ENCODE measurements at regions not wholly inside any gene's neighbourhood (a gene's known extent, or its start where the extent isn't known, plus 50 kb on each side); places are given as distances from the start of the nearest gene placed in this dataset.

- Mint-ChIP-seq H3K9me3 (peaks cover 11% of the 10 kb centered on the region), H3K36me3 (ENCODE audit: low read depth) (no peaks in the 10 kb centered on the region), H3K4me1 (ENCODE audit: low read depth) (peaks cover 67% of the 10 kb centered on the region), H3K27me3 (ENCODE audit: low read depth) (no peaks in the 10 kb centered on the region), H3K4me3 (ENCODE audit: low read depth) (no peak overlapping the region), H3K27ac (no peak overlapping the region)
- no peak for DNase-seq (ENCODE audit: low spot score)
- intact Hi-C loops (cut with micrococcal nuclease): loop anchor here (5.0 to 10.0 kb wide), 5 partner anchors 64 to 266 kb away; no protein-coding TSS in a partner anchor
Measured at GRCh38 chr14:97723351-97723750, 926.2 kb downstream of the VRK1 start.

DNA sequence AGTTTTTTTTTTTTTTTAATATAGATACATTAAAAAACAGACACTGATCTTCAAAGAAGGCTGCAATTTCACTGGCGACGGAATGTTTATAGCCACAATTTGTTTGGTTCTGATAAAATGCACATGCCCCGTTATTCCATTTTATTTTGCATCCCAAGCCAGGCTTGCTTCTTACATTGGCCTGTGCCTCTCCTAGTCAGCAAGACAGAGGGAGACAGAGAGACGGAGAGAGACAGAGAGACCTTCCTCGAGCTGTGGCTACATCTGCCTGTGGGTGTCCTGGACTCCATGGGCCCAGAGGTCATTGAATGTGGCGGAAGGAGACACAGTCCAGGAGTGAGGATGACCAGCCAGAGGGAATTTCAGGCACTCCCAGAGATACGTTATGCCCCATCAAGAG is 926.6 kb downstream of the VRK1 start:
- no peaks in the 10 kb centered on the region for H3K36me3 Mint-ChIP-seq (ENCODE audit: low read depth)
- no peak for DNase-seq (ENCODE audit: low spot score)
- intact Hi-C loops (cut with micrococcal nuclease): loop anchor here (2.0 to 10.0 kb wide), 7 partner anchors 17 to 451 kb away; no protein-coding TSS in a partner anchor
- peak overlapping the region; percentile 95 for H3K27ac Mint-ChIP-seq
- H3K4me3 Mint-ChIP-seq (ENCODE audit: low read depth): peak overlapping the region; percentile 72
- H3K27me3 Mint-ChIP-seq (ENCODE audit: low read depth): no peaks in the 10 kb centered on the region
- H3K4me1 Mint-ChIP-seq (ENCODE audit: low read depth): peaks cover 63% of the 10 kb centered on the region
- peaks cover 11% of the 10 kb centered on the region for H3K9me3 Mint-ChIP-seq

DNA sequence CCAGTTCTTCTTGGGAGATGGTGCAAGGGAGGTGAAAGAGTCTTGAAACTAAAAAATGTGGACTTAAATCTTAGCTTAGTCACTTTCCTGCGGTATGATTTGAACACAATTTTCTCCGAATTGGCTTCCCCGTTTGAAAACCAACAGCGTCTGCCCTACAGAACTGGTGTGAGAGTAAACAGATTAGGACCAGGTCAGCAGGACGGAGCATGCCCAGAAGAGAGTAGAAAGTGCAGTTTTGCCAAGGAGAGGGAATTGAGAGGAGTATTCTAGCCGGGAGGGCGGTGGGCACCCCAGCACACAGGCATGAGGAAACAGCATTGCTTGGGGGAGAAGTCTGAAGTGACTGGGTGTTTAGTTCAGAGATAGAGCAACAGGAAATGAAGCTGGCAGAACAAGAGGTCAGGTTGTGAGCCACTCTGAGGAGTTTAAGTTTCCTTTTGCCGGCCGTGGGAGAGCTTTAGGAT is 927.1 kb downstream of the VRK1 start:
- Mint-ChIP-seq H3K4me3 (ENCODE audit: low read depth) (peak overlapping the region; percentile 72), H3K27ac (peak overlapping the region; percentile 95)
- intact Hi-C loops (cut with micrococcal nuclease): loop anchor here (2.0 to 10.0 kb wide), 7 partner anchors 17 to 451 kb away; no protein-coding TSS in a partner anchor

GRCh38 chr14:97726676-97727075 is 929.5 kb downstream of the VRK1 start:
- intact Hi-C loops (cut with micrococcal nuclease): loop anchor here (10.0 kb wide), 1 partner anchor 248 kb away; no protein-coding TSS in a partner anchor
- Mint-ChIP-seq H3K4me3 (ENCODE audit: low read depth) (no peak overlapping the region), H3K27me3 (ENCODE audit: low read depth) (no peaks in the 10 kb centered on the region), H3K27ac (no peak overlapping the region), H3K36me3 (ENCODE audit: low read depth) (no peaks in the 10 kb centered on the region), H3K9me3 (peaks cover 9% of the 10 kb centered on the region), H3K4me1 (ENCODE audit: low read depth) (peaks cover 48% of the 10 kb centered on the region)
- no peak for DNase-seq (ENCODE audit: low spot score)

More for the DNA sequence above, 927.1 kb downstream of the VRK1 start:
- DNase-seq (ENCODE audit: low spot score): peak; percentile 31
- no peaks in the 10 kb centered on the region for H3K27me3 Mint-ChIP-seq (ENCODE audit: low read depth)
- peaks cover 12% of the 10 kb centered on the region for H3K9me3 Mint-ChIP-seq
- peaks cover 58% of the 10 kb centered on the region for H3K4me1 Mint-ChIP-seq (ENCODE audit: low read depth)
- no peaks in the 10 kb centered on the region for H3K36me3 Mint-ChIP-seq (ENCODE audit: low read depth)

GRCh38 chr14:97730706-97731105 is 933.5 kb downstream of the VRK1 start:
- intact Hi-C loops (cut with micrococcal nuclease): no loop called here
- Mint-ChIP-seq H3K36me3 (ENCODE audit: low read depth) (no peaks in the 10 kb centered on the region), H3K4me1 (ENCODE audit: low read depth) (peaks cover 19% of the 10 kb centered on the region), H3K9me3 (peaks cover 5% of the 10 kb centered on the region), H3K27me3 (ENCODE audit: low read depth) (no peaks in the 10 kb centered on the region), H3K27ac (no peak overlapping the region), H3K4me3 (ENCODE audit: low read depth) (no peak overlapping the region)
- DNase-seq (ENCODE audit: low spot score): no peak

DNA sequence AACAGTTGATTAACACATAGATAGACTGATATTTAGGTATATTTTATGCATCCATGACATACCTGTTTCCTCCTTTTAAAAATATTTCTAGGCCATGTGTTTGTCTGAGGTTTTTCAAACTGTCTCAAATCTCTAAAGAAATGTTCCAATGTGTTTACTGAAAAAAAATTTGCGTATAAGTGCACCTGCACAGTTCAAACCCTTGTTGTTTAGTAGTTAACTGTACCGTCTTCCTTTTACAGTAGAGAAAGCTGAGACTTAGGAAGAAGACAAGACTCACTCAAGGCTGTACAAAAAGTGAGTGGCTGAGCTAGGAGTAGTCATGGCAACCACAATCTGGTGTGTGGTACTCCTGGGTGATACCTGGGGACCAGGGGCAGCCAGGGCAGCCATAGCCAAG is 934.6 kb downstream of the VRK1 start:
- Mint-ChIP-seq H3K4me1 (ENCODE audit: low read depth) (peaks cover 10% of the 10 kb centered on the region), H3K27me3 (ENCODE audit: low read depth) (no peaks in the 10 kb centered on the region), H3K4me3 (ENCODE audit: low read depth) (no peak overlapping the region), H3K9me3 (peaks cover 5% of the 10 kb centered on the region), H3K36me3 (ENCODE audit: low read depth) (no peaks in the 10 kb centered on the region), H3K27ac (no peak overlapping the region)
- intact Hi-C loops (cut with micrococcal nuclease): no loop called here
- DNase-seq (ENCODE audit: low spot score): no peak

DNA sequence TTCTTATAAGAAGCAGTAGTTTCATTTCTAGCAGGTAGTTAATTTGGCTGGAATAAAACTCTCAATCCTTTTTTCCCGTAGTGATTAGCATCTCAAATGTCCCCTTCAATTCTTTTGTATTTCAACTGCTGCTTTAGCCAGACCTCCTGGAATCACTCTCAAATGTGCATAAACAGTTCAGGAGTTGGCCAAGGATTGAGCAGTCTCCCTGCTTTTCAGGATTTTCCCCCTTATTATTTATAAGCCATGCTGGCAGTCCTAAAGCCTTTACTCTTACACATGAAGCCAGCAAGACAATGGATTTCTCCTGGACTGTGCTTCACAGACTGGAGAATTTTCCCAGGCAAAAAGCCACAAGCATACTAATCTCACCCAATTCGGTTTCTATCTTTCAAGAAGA is 950.1 kb downstream of the VRK1 start:
- Mint-ChIP-seq H3K9me3 (peaks cover 3% of the 10 kb centered on the region), H3K27me3 (ENCODE audit: low read depth) (no peaks in the 10 kb centered on the region), H3K27ac (no peak overlapping the region), H3K36me3 (ENCODE audit: low read depth) (no peaks in the 10 kb centered on the region), H3K4me1 (ENCODE audit: low read depth) (no peaks in the 10 kb centered on the region), H3K4me3 (ENCODE audit: low read depth) (no peak overlapping the region)
- DNase-seq (ENCODE audit: low spot score): no peak
- intact Hi-C loops (cut with micrococcal nuclease): no loop called here

DNA sequence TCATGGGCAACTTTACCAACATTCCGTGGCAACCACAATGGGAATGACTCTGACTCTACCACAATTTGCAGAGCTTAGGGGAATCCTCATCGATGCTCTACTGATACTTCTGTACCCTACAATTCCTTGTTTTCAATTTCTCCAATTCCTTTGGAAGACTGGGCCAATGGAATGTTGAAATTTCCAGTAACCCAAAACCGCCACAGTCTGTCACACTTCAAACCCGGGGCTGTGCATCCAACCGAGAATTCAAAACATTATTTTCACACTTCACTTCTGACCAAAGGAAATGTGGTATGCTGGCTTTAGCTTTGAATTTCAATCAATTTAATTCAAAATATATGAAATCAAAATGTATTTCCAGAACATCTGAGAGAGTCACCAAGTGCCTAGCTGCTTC is 951.4 kb downstream of the VRK1 start:
- Mint-ChIP-seq H3K27ac (no peak overlapping the region), H3K9me3 (no peaks in the 10 kb centered on the region), H3K4me1 (ENCODE audit: low read depth) (no peaks in the 10 kb centered on the region), H3K36me3 (ENCODE audit: low read depth) (no peaks in the 10 kb centered on the region), H3K27me3 (ENCODE audit: low read depth) (no peaks in the 10 kb centered on the region), H3K4me3 (ENCODE audit: low read depth) (no peak overlapping the region)
- no peak for DNase-seq (ENCODE audit: low spot score)
- intact Hi-C loops (cut with micrococcal nuclease): no loop called here

DNA sequence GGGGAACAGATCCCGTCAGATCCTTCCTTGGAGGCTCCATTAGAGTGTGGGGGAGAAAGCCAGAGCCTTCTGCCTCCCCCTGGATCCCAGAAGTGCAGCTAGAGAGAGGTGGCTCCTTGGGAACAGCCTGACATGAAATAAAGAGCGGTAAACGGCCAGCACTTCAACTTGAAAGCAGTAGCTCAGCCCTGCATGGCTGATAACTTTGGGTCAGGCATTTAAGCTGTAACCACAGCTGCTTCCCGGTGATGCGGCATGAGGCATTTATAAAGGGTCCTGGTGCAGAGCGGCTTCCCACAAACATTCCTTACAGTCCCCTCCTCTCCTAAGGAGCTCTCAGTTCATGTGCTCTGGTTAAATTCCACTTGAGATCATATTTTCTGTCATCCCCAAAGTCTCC is 960.3 kb downstream of the VRK1 start:
- peaks cover 9% of the 10 kb centered on the region for H3K4me1 Mint-ChIP-seq (ENCODE audit: low read depth)

GRCh38 chr14:97760050-97760449 is 962.9 kb downstream of the VRK1 start:
- H3K9me3 Mint-ChIP-seq: no peaks in the 10 kb centered on the region
- H3K27ac Mint-ChIP-seq: no peak overlapping the region
- no peak overlapping the region for H3K4me3 Mint-ChIP-seq (ENCODE audit: low read depth)
- H3K4me1 Mint-ChIP-seq (ENCODE audit: low read depth): peaks cover 12% of the 10 kb centered on the region
- H3K27me3 Mint-ChIP-seq (ENCODE audit: low read depth): peaks cover 1% of the 10 kb centered on the region
- no peak for DNase-seq (ENCODE audit: low spot score)
- H3K36me3 Mint-ChIP-seq (ENCODE audit: low read depth): no peaks in the 10 kb centered on the region
- intact Hi-C loops (cut with micrococcal nuclease): no loop called here

More for the DNA sequence above, 960.3 kb downstream of the VRK1 start:
- intact Hi-C loops (cut with micrococcal nuclease): no loop called here
- DNase-seq (ENCODE audit: low spot score): no peak
- no peaks in the 10 kb centered on the region for H3K36me3 Mint-ChIP-seq (ENCODE audit: low read depth)
- H3K4me3 Mint-ChIP-seq (ENCODE audit: low read depth): no peak overlapping the region
- no peaks in the 10 kb centered on the region for H3K9me3 Mint-ChIP-seq
- no peak overlapping the region for H3K27ac Mint-ChIP-seq
- H3K27me3 Mint-ChIP-seq (ENCODE audit: low read depth): peaks cover 1% of the 10 kb centered on the region

GRCh38 chr14:97762386-97762785 is 965.2 kb downstream of the VRK1 start:
- intact Hi-C loops (cut with micrococcal nuclease): no loop called here
- no peak for DNase-seq (ENCODE audit: low spot score)
- Mint-ChIP-seq H3K9me3 (no peaks in the 10 kb centered on the region), H3K27me3 (ENCODE audit: low read depth) (peaks cover 1% of the 10 kb centered on the region), H3K27ac (no peak overlapping the region), H3K4me1 (ENCODE audit: low read depth) (peaks cover 12% of the 10 kb centered on the region), H3K4me3 (ENCODE audit: low read depth) (no peak overlapping the region), H3K36me3 (ENCODE audit: low read depth) (no peaks in the 10 kb centered on the region)

DNA sequence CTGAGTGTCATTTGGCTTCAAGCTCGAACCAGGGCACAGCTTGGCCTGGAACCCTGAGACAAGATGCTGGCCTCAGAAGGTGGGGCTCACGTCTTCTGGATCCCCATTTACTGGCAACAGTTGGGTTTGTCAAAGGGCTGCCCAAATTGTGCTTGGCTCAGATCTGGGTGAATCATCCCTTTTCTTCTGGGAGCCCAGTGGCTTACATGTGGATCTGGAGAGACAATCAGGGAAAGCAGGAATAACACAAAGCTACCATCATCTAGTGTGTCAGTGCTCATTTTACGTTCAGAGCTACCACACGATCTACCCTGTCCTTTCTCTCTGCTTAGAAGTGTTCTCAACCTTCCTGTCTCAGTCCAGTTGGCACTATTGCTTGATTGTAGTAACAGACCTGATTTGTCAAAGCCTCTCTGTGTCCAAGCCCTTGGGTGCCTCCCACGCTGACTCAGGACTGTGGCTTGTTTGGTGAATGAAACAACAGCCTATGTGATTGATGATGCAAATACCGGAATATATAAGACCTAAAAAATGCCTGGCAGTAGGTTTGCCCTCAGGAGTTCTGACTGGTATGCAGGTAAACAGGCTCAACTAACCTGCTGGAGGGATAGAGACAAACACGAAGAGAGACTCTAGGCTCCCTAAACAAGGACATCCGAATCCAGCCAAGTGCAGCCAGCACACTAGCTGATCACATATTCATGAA is 974.3 kb downstream of the VRK1 start:
- H3K27me3 Mint-ChIP-seq (ENCODE audit: low read depth): no peaks in the 10 kb centered on the region

DNA sequence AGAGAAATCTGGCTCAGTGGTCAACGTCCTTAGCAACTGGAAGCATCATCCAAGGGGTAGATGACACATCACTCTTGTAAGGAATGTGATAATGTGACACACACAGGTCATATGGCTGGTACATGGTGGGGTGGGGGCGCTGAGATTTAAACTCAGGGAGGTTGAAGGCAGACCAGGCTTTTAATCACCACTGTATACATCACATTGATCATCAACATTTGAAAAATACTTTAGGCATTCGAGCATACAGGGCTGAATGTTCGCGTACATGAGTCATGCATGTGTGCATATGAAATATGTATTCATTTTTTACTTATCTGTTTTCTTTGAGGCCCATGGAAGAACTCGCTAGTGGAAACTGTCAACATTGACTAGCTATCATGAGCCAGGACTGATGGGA is 976.4 kb downstream of the VRK1 start:
- DNase-seq (ENCODE audit: low spot score): no peak
- intact Hi-C loops (cut with micrococcal nuclease): no loop called here
- no peaks in the 10 kb centered on the region for H3K9me3 Mint-ChIP-seq
- H3K27me3 Mint-ChIP-seq (ENCODE audit: low read depth): no peaks in the 10 kb centered on the region
- no peak overlapping the region for H3K27ac Mint-ChIP-seq
- no peak overlapping the region for H3K4me3 Mint-ChIP-seq (ENCODE audit: low read depth)
- peaks cover 14% of the 10 kb centered on the region for H3K4me1 Mint-ChIP-seq (ENCODE audit: low read depth)
- no peaks in the 10 kb centered on the region for H3K36me3 Mint-ChIP-seq (ENCODE audit: low read depth)

More for the DNA sequence above, 974.3 kb downstream of the VRK1 start:
- H3K4me3 Mint-ChIP-seq (ENCODE audit: low read depth): no peak overlapping the region
- intact Hi-C loops (cut with micrococcal nuclease): no loop called here
- no peaks in the 10 kb centered on the region for H3K9me3 Mint-ChIP-seq
- H3K4me1 Mint-ChIP-seq (ENCODE audit: low read depth): peaks cover 1% of the 10 kb centered on the region
- no peak overlapping the region for H3K27ac Mint-ChIP-seq
- DNase-seq (ENCODE audit: low spot score): no peak
- H3K36me3 Mint-ChIP-seq (ENCODE audit: low read depth): no peaks in the 10 kb centered on the region
